ENCODE measurements at regions not wholly inside any gene's neighbourhood (a gene's known extent, or its start where the extent isn't known, plus 50 kb on each side); places are given as distances from the start of the nearest gene placed in this dataset.

GRCh38 chr9:108766626-108767161, 89.1 kb downstream of the ACTL7B start:
- H3K27me3 ChIP-seq, result no peaks in the 10 kb centered on the region
- peaks cover 11% of the 10 kb centered on the region for H3K4me1 ChIP-seq
- no peak overlapping the region for H3K4me3 ChIP-seq
- H3K9me3 ChIP-seq, result no peaks in the 10 kb centered on the region
- intact Hi-C loops (cut with DNase I), result no loop called here
- DNase-seq (ENCODE audit: extremely low spot score in 2 of 2), result no peak
- H3K27ac ChIP-seq, result no peak overlapping the region
- no peaks in the 10 kb centered on the region for H3K36me3 ChIP-seq
- TF ChIP-seq, protein P1, sequence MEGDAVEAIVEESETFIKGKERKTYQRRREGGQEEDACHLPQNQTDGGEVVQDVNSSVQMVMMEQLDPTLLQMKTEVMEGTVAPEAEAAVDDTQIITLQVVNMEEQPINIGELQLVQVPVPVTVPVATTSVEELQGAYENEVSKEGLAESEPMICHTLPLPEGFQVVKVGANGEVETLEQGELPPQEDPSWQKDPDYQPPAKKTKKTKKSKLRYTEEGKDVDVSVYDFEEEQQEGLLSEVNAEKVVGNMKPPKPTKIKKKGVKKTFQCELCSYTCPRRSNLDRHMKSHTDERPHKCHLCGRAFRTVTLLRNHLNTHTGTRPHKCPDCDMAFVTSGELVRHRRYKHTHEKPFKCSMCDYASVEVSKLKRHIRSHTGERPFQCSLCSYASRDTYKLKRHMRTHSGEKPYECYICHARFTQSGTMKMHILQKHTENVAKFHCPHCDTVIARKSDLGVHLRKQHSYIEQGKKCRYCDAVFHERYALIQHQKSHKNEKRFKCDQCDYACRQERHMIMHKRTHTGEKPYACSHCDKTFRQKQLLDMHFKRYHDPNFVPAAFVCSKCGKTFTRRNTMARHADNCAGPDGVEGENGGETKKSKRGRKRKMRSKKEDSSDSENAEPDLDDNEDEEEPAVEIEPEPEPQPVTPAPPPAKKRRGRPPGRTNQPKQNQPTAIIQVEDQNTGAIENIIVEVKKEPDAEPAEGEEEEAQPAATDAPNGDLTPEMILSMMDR (IDR thresholded peaks at IDR 0.05), result no peak
- TF ChIP-seq POLR2A (IDR thresholded peaks at IDR 0.05), result no peak
- TF ChIP-seq POLR2AphosphoS5 (IDR thresholded peaks at IDR 0.05; ENCODE audit: insufficient read depth in 1 of 2, low read depth in 1 of 2), result no peak

DNA sequence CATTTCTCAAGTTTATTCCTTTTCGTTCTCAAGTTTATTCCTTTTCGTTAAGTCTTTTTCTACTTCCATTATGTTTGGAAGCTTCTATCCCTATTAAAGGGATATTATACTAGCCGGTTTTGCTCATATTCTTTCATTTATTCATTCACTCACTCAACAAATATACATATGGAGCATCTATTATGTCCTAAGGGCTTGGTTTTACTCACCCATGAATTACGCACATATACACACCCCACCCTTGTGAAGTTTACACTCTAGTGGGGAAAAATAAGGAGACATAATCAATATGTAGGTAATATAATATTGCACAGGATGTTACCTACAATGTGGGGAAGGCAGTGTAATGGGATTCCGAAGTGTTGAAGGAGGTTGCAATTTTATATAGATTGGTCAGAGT, 90.5 kb downstream of the ACTL7B start:
- H3K36me3 ChIP-seq, result no peaks in the 10 kb centered on the region
- intact Hi-C loops (cut with DNase I), result no loop called here
- no peak for TF ChIP-seq POLR2A (IDR thresholded peaks at IDR 0.05)
- TF ChIP-seq, protein P1 (IDR thresholded peaks at IDR 0.05), result no peak
- no peak for TF ChIP-seq POLR2AphosphoS5 (IDR thresholded peaks at IDR 0.05; ENCODE audit: insufficient read depth in 1 of 2, low read depth in 1 of 2)

GRCh38 chr9:108762348-108763055, 93.3 kb downstream of the ACTL7B start:
- no peaks in the 10 kb centered on the region for H3K27me3 ChIP-seq
- intact Hi-C loops (cut with DNase I), result no loop called here
- H3K36me3 ChIP-seq, result no peaks in the 10 kb centered on the region
- TF ChIP-seq, protein P1 (IDR thresholded peaks at IDR 0.05), result no peak
- no peak for TF ChIP-seq POLR2AphosphoS5 (IDR thresholded peaks at IDR 0.05; ENCODE audit: insufficient read depth in 1 of 2, low read depth in 1 of 2)
- TF ChIP-seq POLR2A (IDR thresholded peaks at IDR 0.05), result no peak
- peak overlapping the region; percentile 40 for H3K27ac ChIP-seq
- H3K4me3 ChIP-seq, result no peak overlapping the region
- H3K9me3 ChIP-seq, result no peaks in the 10 kb centered on the region
- H3K4me1 ChIP-seq, result peaks cover 31% of the 10 kb centered on the region
- DNase-seq (ENCODE audit: extremely low spot score in 2 of 2), result no peak

More for the DNA sequence above, 90.5 kb downstream of the ACTL7B start:
- Histone ChIP-seq H3K4me3 (no peak overlapping the region), H3K9me3 (no peaks in the 10 kb centered on the region), H3K4me1 (peaks cover 25% of the 10 kb centered on the region), H3K27me3 (no peaks in the 10 kb centered on the region), H3K27ac (no peak overlapping the region)
- no peak for DNase-seq (ENCODE audit: extremely low spot score in 2 of 2)

- Histone ChIP-seq H3K4me3 (no peak overlapping the region), H3K27me3 (no peaks in the 10 kb centered on the region), H3K9me3 (no peaks in the 10 kb centered on the region), H3K27ac (peak overlapping the region; percentile 40), H3K4me1 (peaks cover 31% of the 10 kb centered on the region), H3K36me3 (no peaks in the 10 kb centered on the region)
- TF ChIP-seq, protein P1 (IDR thresholded peaks at IDR 0.05), result peak; percentile 63 to 91 (median 66)
- TF ChIP-seq POLR2AphosphoS5 (IDR thresholded peaks at IDR 0.05; ENCODE audit: insufficient read depth in 1 of 2, low read depth in 1 of 2) (peak in 1 of 2 donors; percentile 63), POLR2A (IDR thresholded peaks at IDR 0.05) (no peak)
- DNase-seq (ENCODE audit: extremely low spot score in 2 of 2), result no peak
- intact Hi-C loops (cut with DNase I), result no loop called here
Measured at GRCh38 chr9:108761655-108762347, 94.0 kb downstream of the ACTL7B start.

Measured in vagina (tissue), 2 donors.